ENCODE measurements at regions not wholly inside any gene's neighbourhood (a gene's known extent, or its start where the extent isn't known, plus 50 kb on each side); places are given as distances from the start of the nearest gene placed in this dataset.
A peak's percentile ranks its signal among the peaks of the same experiment; 100 is the strongest.
"Not testable (repeated sequence)": the region's sequence is repeated elsewhere in the genome, so short reads cannot be mapped to it uniquely, and the experiment has no call there.

DNA sequence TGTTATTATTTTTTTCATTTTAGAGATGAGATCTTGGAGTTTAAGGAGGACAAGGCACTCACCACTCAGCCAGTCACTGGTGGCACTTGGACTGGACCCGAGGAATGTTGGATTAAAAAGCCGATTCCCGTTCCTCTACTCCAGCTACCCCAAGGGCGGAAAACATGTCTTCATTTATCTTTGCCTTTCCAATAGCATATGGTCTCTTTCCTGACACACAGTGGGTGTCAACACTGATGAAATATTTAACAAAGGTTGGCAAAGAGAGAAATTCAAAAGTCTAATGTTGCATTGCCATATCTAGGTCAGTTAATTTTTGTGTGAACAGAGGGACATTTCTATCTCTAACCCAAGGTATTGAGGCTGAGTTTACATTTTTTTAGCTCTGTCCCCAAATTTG, 459.7 kb downstream of the RBFOX1 start:
- peak in 1 of 14 donors; percentile 92 for DNase-seq

DNA sequence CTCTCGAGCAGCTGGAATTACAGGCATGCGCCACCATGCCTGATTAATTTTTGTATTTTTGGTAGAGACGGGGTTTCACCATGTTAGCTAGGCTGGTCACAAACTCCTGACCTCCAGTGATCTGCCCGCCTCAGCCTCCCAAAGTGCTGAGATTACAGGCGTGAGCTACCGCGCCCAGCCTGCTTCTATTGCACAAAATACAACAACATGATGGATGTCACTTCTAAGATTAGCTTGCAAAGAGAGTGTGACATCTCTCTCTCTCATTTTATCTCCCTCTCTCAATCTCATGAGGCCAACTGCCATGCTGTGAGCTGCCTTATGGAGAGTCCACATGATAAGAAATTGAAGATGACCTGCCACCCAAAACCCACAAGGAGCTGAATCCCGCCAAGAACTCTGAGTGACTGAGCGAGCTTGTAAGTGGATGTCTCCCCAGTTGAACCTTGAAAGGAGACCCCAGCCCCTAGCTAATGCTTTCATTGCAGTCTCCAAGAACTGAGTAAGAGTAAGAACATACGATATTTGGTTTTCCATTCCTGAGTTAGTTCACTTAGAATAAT, 458.5 kb downstream of the RBFOX1 start:
- DNase-seq, result no peak

DNA sequence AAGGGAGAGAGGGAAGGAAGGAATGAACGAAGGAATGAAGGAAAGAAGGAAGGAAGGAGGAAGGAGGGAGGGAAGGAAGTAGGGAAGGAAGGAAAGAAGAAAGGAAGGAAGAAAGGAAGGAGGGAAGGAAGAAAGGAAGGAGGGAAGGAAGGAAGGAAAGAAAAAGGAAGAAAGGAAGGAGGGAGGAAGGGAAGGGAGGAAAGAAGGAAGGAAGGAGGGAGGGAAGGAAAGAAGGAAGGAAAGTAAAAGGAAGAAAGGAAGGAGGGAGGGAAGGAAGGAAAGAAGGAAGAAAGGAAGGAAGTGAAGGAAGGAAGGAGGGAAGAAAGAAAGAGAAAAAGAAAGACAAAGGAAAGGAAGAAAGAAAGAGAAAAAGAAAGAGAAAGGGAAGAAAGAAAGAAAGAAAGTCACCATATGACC, 442.4 kb downstream of the RBFOX1 start:
- no peak for DNase-seq

DNA sequence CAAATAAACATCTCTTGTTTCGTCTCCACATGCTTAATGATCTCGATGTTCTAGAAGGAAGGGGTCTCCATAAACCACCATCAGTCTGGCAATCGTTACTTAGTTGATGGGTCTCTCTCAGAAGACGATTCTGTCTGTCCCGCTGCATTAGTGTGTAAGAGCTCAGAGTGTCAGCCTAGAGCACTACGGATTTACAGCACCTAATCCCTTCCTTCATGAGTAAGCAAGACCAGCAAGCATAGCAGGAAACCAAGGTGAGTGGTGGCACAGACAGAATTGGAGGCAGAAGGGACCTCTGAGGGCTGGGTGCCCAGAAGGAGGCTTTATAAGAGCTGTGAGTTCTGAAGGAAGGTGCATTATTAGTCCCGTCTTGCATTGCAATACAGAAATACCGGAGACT, 440.1 kb downstream of the RBFOX1 start:
- DNase-seq, result no peak

DNA sequence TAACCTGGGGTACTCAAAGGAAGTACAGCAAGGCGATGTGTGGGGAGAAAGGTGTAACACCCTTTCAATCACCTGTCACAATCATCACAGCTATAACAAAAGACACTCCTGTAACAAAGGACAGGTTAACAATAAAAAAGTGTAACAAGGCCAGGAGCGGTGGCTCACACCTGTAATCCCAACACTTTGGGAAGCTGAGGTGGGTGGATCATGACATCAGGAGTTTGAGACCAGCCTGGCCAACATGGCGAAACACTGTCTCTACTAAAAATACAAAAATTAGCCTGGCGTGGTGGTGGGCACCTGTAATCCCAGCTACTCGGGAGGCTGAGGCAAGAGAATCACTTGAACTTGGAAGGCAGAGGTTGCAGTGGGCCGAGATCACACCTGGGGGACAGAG, 436.4 kb downstream of the RBFOX1 start:
- DNase-seq, result not testable (repeated sequence)

DNA sequence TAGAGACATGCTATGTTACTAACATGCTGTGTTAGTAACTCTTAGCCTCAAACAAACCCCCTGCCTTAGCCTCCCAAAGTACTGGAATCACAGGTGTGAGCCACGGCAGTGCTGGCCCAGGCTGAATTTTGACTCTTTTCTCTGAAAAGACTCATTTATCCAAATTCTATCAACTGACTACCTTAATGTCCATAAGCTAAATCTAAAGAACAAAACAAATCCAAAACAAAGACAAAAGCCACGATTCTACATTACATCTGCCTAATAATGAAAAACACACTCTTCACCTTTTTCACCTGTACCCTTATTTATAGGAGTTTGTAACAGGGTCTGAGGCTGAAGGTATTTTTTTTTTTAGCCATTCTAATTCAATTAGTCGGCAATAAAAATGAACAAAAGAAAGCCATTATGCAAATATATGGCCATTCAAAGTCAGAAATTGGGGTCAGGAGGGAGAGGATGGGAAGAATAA, 432.5 kb downstream of the RBFOX1 start:
- DNase-seq, result no peak

DNA sequence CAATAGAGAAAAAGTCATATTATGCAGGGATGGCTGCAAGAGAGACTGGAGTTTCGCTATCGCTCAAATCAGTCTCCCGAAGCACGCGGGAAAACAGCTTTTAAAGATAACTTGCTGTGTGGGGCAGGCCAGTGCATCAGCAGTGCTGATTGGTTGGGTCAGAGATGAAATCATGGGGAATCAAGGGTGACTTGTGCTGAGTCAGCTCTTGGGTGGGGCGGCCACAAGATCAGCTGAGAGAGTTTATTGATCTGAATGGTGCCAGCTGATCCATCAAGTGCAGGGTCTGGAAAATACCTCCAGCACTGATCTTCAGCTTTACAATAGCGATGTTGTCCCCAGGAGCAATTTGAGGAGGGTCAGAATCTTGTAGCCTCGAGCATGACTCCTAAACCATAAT, 430.5 kb downstream of the RBFOX1 start:
- DNase-seq, result no peak

Data from C1 segment of cervical spinal cord (tissue), 14 donors.